Trophoblast cell (in vitro differentiated cells and primary cell): ENCODE measurements at regions not wholly inside any gene's neighbourhood (a gene's known extent, or its start where the extent isn't known, plus 50 kb on each side); places are given as distances from the start of the nearest gene placed in this dataset.

ENCODE experiments used
- DNase-seq, 2 donors: peaks; one replicate each; pipeline ENCODE4 v3.0.0-alpha.2; 2016
- H2AFZ ChIP-seq: 2 replicates; pipeline ENCODE4 v1.6.1; 2013; ENCODE audit warnings: low read length, moderate library complexity, mild to moderate bottlenecking; ENCODE audit not compliant: insufficient read depth, poor library complexity
- H2AK5ac ChIP-seq: 2 replicates; pipeline ENCODE4 v1.6.1; 2013; ENCODE audit warnings: mild to moderate bottlenecking, low read length
- H2BK120ac ChIP-seq: 2 replicates; pipeline ENCODE4 v1.6.1; 2013; ENCODE audit warnings: low read length, mild to moderate bottlenecking, moderate library complexity; ENCODE audit not compliant: insufficient read depth, poor library complexity
- H2BK12ac ChIP-seq: 2 replicates; pipeline ENCODE4 v1.6.1; 2013; ENCODE audit warnings: mild to moderate bottlenecking, low read length, moderate library complexity
- H2BK5ac ChIP-seq: 2 replicates; pipeline ENCODE4 v1.6.1; 2013; ENCODE audit warnings: low read length, low read depth, moderate library complexity, mild to moderate bottlenecking; ENCODE audit not compliant: poor library complexity
- H3K14ac ChIP-seq: 2 replicates; pipeline ENCODE4 v1.6.1; 2013; ENCODE audit warnings: mild to moderate bottlenecking, low read length
- H3K18ac ChIP-seq: 2 replicates; pipeline ENCODE4 v1.6.1; 2013; ENCODE audit warnings: mild to moderate bottlenecking, low read length
- H3K23ac ChIP-seq: 2 replicates; pipeline ENCODE4 v1.6.1; 2013; ENCODE audit warnings: low read length
- H3K27ac ChIP-seq: 2 replicates; pipeline ENCODE4 v1.5.1; 2013; ENCODE audit warnings: low read depth, mild to moderate bottlenecking, inconsistent platforms, low read length, moderate library complexity
- H3K27me3 ChIP-seq: 2 replicates; pipeline ENCODE4 v1.6.1; 2013; ENCODE audit warnings: inconsistent platforms, mild to moderate bottlenecking, low read length, moderate library complexity; ENCODE audit not compliant: insufficient read depth
- H3K36me3 ChIP-seq, 2 experiments: 1 replicate in 1 of 2; 2 replicates in 1 of 2; pipeline ENCODE4 v1.6.1; 2013; ENCODE audit warnings: low read length in 2 of 2, mild to moderate bottlenecking in 2 of 2, moderate library complexity in 1 of 2; ENCODE audit not compliant: insufficient read depth in 2 of 2, control insufficient read depth in 1 of 2
- H3K4ac ChIP-seq: 2 replicates; pipeline ENCODE4 v1.6.1; 2013; ENCODE audit warnings: low read depth, mild to moderate bottlenecking, low read length, moderate library complexity
- H3K4me1 ChIP-seq, 2 experiments: 1 replicate in 1 of 2; 2 replicates in 1 of 2; pipeline ENCODE4 v1.6.1; 2013; ENCODE audit warnings: low read length in 2 of 2, mild to moderate bottlenecking in 2 of 2, moderate library complexity in 1 of 2; ENCODE audit not compliant: insufficient read depth in 2 of 2, control insufficient read depth in 1 of 2
- H3K4me2 ChIP-seq: 2 replicates; pipeline ENCODE4 v1.6.1; 2013; ENCODE audit warnings: inconsistent platforms, mild to moderate bottlenecking, low read length, moderate library complexity
- H3K4me3 ChIP-seq: 2 replicates; pipeline ENCODE4 v1.5.1; 2013; ENCODE audit warnings: mild to moderate bottlenecking, low read depth, low read length, inconsistent platforms
- H3K79me1 ChIP-seq: one replicate; pipeline ENCODE4 v1.6.1; 2013; ENCODE audit warnings: low read length
- H3K79me2 ChIP-seq: 2 replicates; pipeline ENCODE4 v1.6.1; 2013; ENCODE audit warnings: low read length, mild to moderate bottlenecking; ENCODE audit not compliant: control insufficient read depth, insufficient read depth, poor library complexity
- H3K9ac ChIP-seq: 2 replicates; pipeline ENCODE4 v1.6.1; 2013; ENCODE audit warnings: mild to moderate bottlenecking, low read length
- H3K9me3 ChIP-seq: 2 replicates; pipeline ENCODE4 v1.6.1; 2013; ENCODE audit warnings: low read depth, mild to moderate bottlenecking, control low read depth, inconsistent platforms, low read length; ENCODE audit not compliant: insufficient read depth
- H4K12ac ChIP-seq: 2 replicates; pipeline ENCODE4 v1.6.1; 2013; ENCODE audit warnings: low read depth, mild to moderate bottlenecking, low read length, moderate library complexity
- H4K8ac ChIP-seq: 2 replicates; pipeline ENCODE4 v1.6.1; 2013; ENCODE audit warnings: low read depth, mild to moderate bottlenecking, low read length, moderate library complexity
- H4K91ac ChIP-seq: one replicate; pipeline ENCODE4 v1.6.1; 2013; ENCODE audit warnings: low read depth, mild to moderate bottlenecking, low read length, moderate library complexity
- WGBS: extraction: QIAGEN DNeasy Blood & Tissue Kit; methylation state at CpG from one replicate; pipeline ENCODE4 v1.1.7; 2013; ENCODE audit warnings: missing lambda C conversion rate; ENCODE audit not compliant: insufficient read length, insufficient coverage; ENCODE audit errors: extremely low coverage; 5-methylcytosine and 5-hydroxymethylcytosine counted together

GRCh38 chr1:60960891-60961461 is 121.4 kb upstream of the NFIA start:
- H3K4me3 ChIP-seq: no peak overlapping the region
- DNase-seq: peak in 1 of 2 donors; percentile 57
- no peak overlapping the region for H3K23ac ChIP-seq
- H3K27me3 ChIP-seq: no peaks in the 10 kb centered on the region
- peak overlapping the region; percentile 3 for H3K18ac ChIP-seq
- peaks cover 8 to 12% of the 10 kb centered on the region in 2 experiments for H3K4me1 ChIP-seq
- H3K36me3 ChIP-seq: no peaks in the 10 kb centered on the region
- H2BK120ac ChIP-seq: peak overlapping the region; percentile 20
- no peak overlapping the region for H3K4ac ChIP-seq
- peaks cover 7% of the 10 kb centered on the region for H3K9me3 ChIP-seq
- H3K27ac ChIP-seq: peak overlapping the region; percentile 42
- H4K8ac ChIP-seq: no peak overlapping the region
- H2BK5ac ChIP-seq: peak overlapping the region; percentile 42
- no CpG with 5 or more reads among the region's 2 CpGs for WGBS
- peak overlapping the region; percentile 45 for H4K91ac ChIP-seq
- H3K14ac ChIP-seq: no peak overlapping the region
- no peak overlapping the region for H2AK5ac ChIP-seq
- peaks cover 4% of the 10 kb centered on the region for H3K79me1 ChIP-seq
- H2BK12ac ChIP-seq: no peak overlapping the region
- no peak overlapping the region for H3K4me2 ChIP-seq
- no peak overlapping the region for H3K9ac ChIP-seq
- no peak overlapping the region for H4K12ac ChIP-seq
- no peak overlapping the region for H2AFZ ChIP-seq
- H3K79me2 ChIP-seq: no peaks in the 10 kb centered on the region

GRCh38 chr1:60959701-60960100 is 122.7 kb upstream of the NFIA start:
- WGBS: no CpG with 5 or more reads among the region's 1 CpG
- H3K9me3 ChIP-seq: no peaks in the 10 kb centered on the region
- no peaks in the 10 kb centered on the region for H3K36me3 ChIP-seq

GRCh38 chr1:60958001-60958400 is 124.4 kb upstream of the NFIA start:
- Histone ChIP-seq H2AFZ (no peak overlapping the region), H3K23ac (no peak overlapping the region), H4K12ac (no peak overlapping the region), H2BK120ac (no peak overlapping the region), H3K14ac (no peak overlapping the region), H2BK12ac (no peak overlapping the region), H2BK5ac (no peak overlapping the region), H3K4ac (no peak overlapping the region), H3K4me2 (no peak overlapping the region), H3K27ac (no peak overlapping the region), H3K4me1 (peaks cover 6 to 11% of the 10 kb centered on the region in 2 experiments), H2AK5ac (no peak overlapping the region), H3K4me3 (no peak overlapping the region), H3K79me2 (no peaks in the 10 kb centered on the region), H3K9me3 (peaks cover 2% of the 10 kb centered on the region), H3K18ac (no peak overlapping the region), H4K91ac (no peak overlapping the region), H3K27me3 (no peaks in the 10 kb centered on the region), H3K36me3 (no peaks in the 10 kb centered on the region), H3K79me1 (peaks cover 2% of the 10 kb centered on the region), H3K9ac (no peak overlapping the region), H4K8ac (no peak overlapping the region)
- no CpG with 5 or more reads among the region's 3 CpGs for WGBS
- DNase-seq: no peak

More at GRCh38 chr1:60959701-60960100, 122.7 kb upstream of the NFIA start:
- Histone ChIP-seq H3K18ac (no peak overlapping the region), H3K4me2 (no peak overlapping the region), H3K79me2 (no peaks in the 10 kb centered on the region), H2BK12ac (no peak overlapping the region), H4K12ac (no peak overlapping the region), H3K27me3 (no peaks in the 10 kb centered on the region), H2AK5ac (no peak overlapping the region), H2AFZ (no peak overlapping the region), H3K27ac (no peak overlapping the region), H3K4me1 (peaks cover 8 to 12% of the 10 kb centered on the region in 2 experiments), H3K9ac (no peak overlapping the region), H3K14ac (no peak overlapping the region), H2BK5ac (no peak overlapping the region), H3K79me1 (peaks cover 4% of the 10 kb centered on the region), H3K23ac (no peak overlapping the region), H3K4ac (no peak overlapping the region), H4K8ac (no peak overlapping the region), H3K4me3 (no peak overlapping the region), H4K91ac (no peak overlapping the region), H2BK120ac (no peak overlapping the region)
- DNase-seq: peak; percentile 28 to 91

DNA sequence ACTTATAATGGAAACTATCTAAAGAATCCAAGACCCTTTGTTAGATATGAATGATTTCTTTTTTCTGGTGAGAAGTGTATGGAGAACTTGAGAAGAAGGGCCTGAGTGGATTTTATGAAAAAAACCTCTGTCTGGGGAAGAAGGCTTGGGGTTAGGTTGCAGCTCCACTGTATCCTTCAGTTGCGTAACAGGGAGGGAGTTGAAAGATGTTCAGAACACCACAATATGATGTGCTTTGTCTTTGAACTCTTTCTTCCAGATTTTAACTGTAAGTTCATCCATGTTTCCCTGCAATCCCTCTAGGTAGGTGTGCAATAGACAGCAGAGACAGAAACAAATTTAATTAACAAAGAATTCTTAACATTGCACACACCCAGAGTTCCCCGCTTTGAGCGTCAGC is 125.8 kb upstream of the NFIA start:
- Histone ChIP-seq H3K9me3 (peaks cover 3% of the 10 kb centered on the region), H3K4ac (no peak overlapping the region), H3K36me3 (no peaks in the 10 kb centered on the region), H2AFZ (no peak overlapping the region), H2BK120ac (no peak overlapping the region), H4K8ac (no peak overlapping the region), H3K27me3 (no peaks in the 10 kb centered on the region), H4K91ac (no peak overlapping the region), H2BK12ac (no peak overlapping the region), H3K14ac (no peak overlapping the region), H3K4me1 (peaks cover 0 to 9% of the 10 kb centered on the region in 2 experiments), H3K4me3 (no peak overlapping the region), H3K23ac (no peak overlapping the region), H3K79me1 (no peaks in the 10 kb centered on the region), H3K27ac (no peak overlapping the region), H2BK5ac (no peak overlapping the region), H3K79me2 (no peaks in the 10 kb centered on the region), H3K18ac (no peak overlapping the region), H4K12ac (no peak overlapping the region), H2AK5ac (no peak overlapping the region), H3K9ac (no peak overlapping the region), H3K4me2 (no peak overlapping the region)
- DNase-seq: no peak
- no CpG with 5 or more reads among the region's 3 CpGs for WGBS
